NCI-H526 treated with DMSO at 0.1 percent for 48 hours (cell line): ENCODE measurements at regions not wholly inside any gene's neighbourhood (a gene's known extent, or its start where the extent isn't known, plus 50 kb on each side); places are given as distances from the start of the nearest gene placed in this dataset.
"Not testable (repeated sequence)": the region's sequence is repeated elsewhere in the genome, so short reads cannot be mapped to it uniquely, and the experiment has no call there.

Experiments
- DNase-seq: peaks from one replicate; lab custom pipeline; 2025; lab: John Stamatoyannopoulos, UW

DNA sequence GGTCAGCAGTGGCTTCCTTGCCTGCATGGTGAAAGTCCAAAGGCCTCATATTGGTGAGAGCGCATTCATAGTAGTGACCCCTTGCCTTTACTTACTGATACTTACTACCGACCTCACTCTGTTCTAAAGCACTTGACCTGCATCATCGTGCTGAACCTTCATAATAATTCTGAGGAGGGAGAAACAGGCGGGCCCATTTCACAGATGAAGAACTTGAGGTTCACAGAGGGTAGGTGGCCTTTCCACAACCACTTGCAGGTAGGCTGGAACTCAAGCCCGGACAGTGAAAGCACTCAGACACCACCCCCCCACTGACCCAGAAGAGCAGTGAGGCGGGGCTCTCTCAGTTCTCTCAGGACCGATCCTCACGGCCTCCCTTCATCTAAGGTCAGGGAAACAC is 149.4 kb upstream of the CHST15 start:
- DNase-seq = no peak

DNA sequence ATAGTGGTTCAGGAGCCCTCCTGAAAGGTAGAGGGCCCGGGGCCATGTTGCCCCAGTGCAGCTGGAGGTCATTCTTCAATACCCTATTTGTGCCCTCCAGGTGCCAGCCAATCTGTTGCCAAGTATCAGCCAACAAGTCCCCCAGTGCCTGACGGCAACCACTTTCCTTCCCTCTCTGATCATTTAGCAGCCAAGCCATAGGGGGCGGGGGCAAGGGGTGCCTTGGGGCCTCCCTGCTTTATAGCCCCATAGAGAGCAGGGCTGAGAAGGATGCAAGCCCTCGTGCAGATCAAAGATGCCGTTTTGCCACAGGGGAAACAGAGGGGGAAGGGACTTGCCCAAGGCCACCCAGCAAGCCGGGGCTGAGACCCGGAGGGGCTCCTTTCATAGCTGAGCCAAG is 149.0 kb upstream of the CHST15 start:
- no peak for DNase-seq

DNA sequence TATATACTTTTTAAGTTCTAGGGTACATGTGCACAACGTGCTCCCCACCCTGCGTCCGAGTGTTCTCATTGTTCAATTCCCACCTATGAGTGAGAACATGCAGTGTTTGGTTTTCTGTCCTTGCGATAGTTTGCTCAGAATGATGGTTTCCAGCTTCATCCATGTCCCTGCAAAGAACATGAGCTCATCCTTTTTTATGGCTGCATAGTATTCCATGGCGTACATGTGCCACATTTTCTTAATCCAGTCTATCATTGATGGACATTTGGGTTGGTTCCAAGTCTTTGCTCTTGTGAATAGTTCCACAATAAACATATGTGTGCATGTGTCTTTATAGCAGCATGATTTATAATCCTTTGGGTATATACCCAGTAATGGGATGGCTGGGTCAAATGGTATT is 148.1 kb upstream of the CHST15 start:
- DNase-seq = not testable (repeated sequence)

DNA sequence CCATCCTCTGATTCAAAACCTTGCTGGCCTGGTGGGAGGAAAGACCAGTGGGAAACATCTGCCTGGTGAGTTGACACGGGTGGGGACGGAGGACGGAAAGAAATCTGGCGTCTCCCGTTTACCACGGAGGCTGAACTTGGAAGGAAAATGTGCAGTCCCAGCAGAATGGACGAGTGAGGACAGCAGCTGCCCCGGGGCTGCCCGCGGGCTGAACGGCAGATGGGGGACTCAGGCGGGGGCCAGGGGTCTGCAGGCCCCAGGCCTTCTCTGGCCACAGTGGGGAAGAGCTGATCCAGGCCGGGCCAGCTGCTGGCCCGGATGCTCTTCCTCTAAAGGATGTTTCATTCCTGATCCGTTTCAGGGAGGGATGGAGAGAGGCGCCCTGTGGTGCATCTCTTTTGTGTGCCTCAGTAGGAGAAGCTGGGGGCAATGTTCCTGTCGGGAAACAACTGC is 147.5 kb upstream of the CHST15 start:
- DNase-seq = no peak

DNA sequence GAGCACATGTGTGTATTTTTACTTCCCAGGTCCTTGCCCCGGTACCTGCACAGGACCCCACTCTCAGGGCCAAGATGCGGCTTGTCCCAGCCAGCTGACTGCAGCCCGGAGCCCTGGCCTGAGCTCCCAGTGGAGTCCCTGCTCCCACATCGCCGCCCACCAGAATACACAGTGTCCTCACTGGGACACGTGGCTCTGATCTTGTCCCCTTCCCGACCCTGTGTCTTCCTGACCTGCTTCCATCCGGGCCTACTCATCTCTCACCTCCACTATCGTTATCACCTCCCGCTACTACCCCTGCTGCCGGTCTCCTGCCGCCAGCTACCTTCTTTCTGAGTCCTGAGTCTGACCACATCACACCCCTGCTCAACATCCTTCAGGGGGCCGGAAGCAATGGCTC is 146.3 kb upstream of the CHST15 start:
- no peak for DNase-seq

DNA sequence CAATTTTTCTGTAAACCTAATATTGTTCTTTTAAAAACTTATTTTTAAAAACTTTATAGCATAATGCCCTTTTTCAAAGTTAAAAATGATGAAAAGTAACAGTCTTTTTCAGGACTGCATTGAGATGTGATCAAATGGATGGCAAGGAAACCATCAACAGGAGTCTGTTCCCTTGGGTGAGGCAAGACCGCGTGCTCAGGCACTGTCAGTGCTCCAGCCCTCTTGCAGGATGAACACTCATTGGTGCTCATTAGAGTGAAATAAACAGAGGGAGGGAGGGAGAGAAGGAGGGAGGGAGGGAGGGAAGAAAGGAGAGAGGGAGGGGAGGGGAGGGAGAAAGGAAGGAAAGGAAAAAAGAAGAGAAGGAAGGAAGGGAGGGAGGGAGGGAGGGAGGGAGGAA is 145.7 kb upstream of the CHST15 start:
- DNase-seq = no peak

DNA sequence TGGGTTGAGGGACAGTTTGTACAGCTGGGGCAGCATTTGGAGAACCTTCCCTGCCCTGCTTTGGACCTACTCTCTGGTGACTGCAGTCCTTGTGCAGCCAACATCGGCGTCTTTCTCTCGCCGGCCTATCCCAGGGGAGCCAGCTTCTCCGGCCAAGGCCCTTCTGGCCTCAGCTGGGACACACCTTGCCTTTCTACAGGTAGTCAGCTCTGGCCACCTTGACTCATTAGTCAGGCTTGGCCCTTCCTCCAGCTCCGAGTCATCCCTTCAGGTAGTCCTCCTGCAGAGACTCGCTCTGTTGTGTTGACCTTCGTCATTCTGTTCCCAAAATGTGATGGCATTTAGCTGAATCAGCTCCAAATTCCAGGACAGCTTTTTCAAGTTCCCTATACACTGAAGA is 145.0 kb upstream of the CHST15 start:
- DNase-seq = no peak

DNA sequence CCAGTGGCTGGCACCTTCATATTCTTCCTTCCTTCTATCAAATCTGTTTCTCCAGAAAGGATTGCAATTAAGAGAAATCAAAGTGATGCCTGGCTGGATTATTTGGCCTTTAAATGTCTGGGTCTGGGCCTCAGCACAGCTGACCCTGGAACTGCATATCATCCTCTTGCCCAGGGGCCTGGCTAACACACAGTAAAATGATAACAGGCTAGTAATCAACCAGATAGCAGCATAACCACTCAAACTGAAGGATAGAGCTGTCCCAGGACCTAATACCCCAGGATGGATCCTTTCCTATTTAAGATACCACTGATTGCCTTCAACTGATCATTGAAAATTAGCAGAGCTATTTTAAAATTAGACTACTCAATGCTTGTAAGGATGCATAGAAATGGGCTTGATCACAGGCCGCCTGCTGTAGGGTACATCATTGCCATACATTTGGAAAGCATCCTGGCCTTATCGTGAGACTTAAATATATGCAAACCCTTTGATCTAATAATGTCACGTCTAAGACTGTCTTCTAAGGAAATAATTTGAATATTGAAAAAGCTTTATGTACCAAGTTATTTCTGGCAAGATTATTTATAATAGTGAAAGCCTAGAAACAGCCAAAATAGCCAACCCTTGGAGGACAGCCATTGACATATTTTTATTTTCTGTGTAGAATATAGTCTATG is 144.0 kb upstream of the CHST15 start:
- DNase-seq = no peak

DNA sequence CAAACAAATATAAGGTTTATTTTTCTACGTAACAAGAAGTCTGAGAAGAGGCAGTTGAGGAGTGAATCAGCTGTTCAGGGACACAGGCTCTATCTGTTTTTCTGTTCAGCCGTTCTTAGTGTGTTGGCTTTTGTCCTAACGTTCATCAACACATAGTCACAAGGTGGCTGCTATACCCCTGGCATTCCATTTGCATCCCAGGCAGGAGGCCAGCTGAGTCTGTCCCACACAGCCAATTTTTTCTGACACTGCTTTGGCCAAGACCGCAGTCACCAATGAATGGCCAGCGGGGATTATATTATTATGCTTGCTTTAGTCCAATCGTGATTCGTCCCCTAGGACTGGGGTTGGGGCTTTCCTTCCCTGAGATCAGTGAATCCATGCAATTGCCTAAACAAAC is 143.4 kb upstream of the CHST15 start:
- DNase-seq = no peak

DNA sequence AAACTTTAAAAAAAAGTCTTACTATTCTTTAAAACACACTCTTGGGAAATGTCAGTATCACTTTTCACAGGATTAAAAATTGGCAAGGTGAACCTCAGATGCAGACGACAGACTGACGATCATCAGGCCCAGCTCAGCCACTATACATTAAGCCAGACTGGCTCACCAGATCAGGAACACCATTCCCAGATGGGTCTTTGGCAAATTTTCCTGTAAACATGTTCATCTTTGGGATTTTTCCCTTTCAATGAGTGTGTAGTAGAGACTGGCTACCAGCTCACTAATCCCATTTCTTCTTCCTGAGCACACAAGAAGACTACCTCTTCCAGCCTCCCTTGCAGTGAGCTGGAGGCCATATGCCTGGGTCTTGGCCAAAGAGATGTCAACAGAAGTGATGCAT is 142.7 kb upstream of the CHST15 start:
- no peak for DNase-seq

DNA sequence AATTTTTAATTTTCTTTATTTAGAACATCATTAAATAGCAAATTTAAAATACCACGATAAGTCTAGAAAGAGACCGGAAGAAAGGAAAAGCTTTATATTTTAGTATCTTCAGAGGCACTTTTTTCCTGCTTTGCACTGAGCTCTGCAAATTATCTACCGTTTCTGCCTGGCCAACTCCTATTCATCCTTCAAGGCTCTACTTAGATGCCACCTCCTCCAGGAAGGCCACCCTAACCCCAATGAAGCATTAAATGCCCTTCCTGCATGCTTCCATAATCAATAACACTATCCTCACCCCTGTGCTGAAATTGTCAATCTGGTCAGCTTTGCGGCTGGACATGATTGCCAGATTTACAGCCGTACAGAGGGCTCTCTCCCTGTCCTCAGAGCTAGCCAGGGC is 141.8 kb upstream of the CHST15 start:
- no peak for DNase-seq

DNA sequence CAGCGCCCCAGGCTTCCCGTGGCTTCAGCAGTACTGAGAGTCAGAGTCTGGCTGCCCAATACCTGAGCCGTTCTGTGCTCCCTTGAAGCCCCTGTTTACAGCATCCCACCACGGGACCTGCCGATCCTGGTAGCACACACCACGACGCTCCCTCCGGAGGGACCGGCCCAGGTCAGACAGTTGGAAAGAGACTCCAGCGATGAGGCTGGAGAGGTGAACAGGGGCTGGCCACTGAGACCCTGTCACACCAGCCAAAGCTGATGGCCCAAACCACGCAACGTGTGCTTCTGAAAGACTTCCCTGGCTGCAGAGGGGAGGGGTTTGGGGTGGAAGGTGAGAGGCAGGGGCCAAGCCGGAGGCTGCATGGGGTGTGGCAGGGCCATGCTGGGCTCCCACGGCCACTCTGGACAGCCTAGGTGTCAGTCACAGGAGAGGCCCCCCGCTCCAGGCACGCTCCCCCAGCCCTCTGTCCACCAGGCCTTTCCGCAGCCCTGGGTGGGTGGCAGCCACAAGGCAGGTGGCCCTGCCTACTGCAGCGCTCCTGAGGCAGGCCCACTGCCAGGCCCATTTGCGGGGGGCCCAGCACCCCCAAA is 140.2 kb upstream of the CHST15 start:
- no peak for DNase-seq

DNA sequence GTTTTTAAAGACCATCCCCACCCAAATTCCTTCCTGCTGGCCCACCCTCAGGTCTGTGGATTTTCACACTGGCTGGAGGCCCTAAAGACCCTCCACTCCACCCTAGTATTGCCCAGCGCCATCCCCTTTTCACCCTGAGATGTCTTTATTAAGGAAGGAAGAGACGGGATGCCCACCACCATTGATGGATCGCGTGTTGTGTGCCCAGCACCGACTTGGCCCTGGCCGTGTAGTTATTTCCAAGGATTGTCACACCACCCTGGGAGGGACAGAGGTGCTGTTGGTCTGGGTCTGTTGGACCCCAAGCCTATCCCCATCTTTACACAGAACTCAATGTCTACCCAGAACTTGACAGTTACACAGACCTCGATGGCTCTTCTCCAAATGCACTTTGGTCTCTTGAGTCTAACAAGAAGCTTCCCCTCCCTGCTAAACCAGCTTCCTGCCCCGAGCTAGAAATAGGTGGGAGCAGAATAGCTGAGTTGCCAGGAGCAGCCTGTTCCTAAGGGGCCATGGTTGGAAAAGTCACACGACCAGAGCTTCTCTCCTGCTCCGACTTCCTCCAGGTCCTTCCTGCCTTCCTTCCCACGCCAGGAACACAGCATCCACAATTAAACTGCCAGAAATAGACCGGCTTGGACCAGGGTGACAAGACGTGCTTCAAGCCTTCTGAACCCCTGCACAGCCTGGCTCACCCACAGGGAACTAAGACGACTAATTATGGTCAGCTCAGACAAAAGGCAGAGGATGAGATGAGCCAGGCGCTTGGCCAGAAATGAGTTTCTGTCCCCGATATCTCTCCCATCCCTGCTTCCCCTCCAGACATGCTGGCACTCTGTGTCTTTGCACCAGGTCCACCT is 139.5 kb upstream of the CHST15 start:
- DNase-seq = no peak

DNA sequence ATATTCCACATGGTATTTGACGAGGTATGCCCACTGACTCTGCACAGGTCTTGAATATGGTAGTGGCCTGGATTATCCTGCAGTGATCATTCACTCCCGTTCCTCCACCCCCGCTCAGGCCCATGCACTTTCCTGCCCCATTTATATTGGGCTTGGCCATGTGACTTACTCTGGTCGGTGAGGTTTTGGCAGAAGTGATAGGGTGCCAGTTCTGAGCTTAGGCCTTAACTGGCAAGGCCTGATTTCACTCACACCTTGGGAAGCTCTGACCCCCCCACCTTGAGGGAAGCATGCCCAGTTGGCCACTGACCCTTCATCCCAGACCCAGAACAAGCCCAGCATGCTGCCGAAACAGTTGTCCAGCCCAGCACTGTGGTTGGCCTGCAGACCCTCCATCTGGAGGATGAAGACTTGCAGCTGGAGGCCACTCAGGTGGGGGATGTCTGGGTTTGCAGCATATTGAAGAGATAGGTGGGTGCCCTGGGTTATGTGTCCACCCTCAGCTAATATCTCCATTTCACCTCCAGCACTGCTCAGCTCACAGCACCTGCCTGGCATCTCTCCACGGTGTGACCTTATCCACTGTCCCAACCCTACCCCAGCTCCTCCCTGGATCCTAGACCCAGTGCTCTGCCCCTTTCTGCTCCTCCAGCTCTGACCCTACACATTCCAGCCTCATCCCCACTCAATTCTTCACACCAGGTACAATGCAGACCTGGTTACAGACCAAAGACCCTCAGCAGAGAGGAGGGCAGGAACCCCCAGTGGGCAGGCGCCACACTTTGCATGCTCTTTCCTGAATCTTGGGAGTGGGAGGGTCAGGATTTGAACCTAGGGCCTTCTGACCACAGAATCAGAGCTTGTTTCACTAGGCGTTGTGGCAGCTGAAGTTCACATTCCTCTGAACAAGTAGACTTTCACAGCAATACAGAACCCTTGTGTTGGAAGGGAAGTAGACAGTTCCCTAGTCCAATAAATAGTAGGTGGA is 138.1 kb upstream of the CHST15 start:
- no peak for DNase-seq

DNA sequence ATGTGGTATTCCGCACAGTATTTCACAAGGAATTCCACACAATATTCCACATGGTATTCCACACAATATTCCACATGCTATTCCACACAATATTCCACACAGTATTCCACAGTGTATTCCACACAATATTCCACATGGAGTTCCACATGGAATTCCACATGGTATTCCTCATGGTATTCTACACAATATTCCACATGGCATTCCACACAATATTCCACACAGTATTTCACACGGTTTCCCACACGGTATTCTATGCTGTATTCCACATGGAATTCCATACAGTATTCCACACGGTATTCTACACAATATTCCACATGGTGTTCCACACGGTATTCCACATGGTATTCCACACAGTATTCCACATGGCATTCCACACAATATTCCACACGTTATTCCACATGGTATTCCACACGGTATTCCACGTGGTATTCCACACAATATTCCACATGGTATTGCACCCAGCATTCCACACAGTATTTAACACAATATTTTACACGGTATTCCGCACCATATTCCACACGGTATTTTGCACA is 137.3 kb upstream of the CHST15 start:
- DNase-seq = no peak

DNA sequence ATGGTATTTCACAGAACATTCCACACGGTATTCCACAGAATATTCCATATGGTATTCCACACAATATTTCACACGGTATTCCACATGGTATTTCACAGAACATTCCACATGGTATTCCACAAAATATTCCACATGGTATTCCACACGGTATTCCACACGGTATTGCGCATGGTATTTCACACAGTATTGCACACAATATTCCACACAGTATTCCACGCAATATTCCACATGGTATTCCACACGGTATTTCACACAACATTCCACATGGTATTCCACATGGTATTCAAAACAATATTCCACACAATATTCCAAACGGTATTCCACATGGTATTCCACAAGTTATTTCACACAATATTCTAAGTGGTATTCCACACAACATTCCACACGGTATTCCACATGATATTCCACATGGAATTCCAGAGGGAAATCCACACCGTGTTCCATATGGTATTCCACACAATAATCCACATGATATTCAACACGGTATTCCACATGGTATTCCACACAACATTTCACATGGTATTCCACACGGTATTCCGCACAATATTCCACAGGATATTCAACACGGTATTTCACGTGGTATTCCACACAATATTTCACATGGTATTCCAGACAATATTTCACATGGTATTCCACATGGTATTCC is 136.7 kb upstream of the CHST15 start:
- DNase-seq = no peak

DNA sequence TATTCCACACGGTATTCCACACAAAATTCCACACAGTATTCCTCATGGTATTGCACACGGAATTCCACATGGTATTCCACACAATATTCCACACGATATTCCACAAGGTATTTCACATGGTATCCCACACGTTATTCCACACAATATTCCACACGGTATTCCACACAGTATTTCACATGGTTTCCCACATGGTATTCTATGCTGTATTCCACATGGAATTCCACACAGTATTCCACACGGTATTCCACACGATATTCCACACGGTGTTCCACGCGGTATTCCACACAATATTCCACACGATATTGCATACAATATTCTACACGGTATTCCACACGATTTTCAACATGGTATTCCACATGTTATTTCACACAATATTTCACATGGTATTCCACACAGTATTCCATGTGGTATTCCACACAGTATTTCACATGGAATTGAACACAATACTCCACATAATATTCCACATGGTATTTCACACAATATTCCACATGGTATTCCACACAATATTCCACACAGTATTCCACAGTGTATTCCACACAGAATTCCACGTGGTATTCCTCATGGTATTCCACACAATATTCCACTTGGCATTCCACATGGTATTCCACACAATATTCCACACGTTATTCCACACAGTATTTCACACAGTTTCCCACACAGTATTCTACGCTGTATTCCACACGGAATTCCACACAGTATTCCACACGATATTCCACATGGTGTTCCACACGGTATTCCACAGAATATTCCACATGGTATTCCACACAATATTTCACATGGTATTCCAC is 136.0 kb upstream of the CHST15 start:
- no peak for DNase-seq

DNA sequence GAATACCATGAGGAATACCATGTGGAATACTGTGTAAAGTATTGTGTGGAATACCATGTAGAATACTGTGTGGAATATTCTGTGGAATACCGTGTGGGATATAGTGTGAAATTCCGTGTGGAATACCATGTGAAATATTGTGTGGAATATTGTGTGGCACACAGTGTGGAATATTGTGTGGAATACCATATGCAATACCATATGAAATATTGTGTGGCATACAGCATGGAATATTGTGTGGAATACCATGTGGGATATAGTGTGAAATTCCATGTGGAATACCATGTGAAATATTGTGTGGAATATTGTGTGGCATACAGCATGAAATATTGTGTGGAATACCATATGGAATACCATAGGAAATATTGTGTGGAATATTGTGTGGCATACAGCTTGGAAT is 135.1 kb upstream of the CHST15 start:
- no peak for DNase-seq

DNA sequence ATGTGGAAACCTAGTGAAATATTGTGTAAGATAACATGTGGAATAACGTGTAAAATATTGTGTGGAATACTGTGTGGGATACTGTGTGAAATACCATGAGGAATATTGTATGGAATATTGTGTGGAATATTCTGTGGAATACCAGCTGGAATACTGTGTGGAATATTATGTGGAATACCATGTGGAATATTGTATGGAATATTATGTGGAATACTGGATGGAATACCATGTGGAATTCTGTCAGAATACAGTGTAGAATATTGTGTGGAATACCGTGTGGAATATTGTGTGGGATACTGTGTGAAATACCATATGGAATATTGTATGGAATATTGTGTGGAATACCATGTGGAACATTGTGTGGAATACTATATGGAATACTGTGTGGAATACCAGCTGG is 134.6 kb upstream of the CHST15 start:
- no peak for DNase-seq
